B cell (primary cell): ENCODE measurements at regions not wholly inside any gene's neighbourhood (a gene's known extent, or its start where the extent isn't known, plus 50 kb on each side); places are given as distances from the start of the nearest gene placed in this dataset.

Experiments
- CTCF ChIP-seq: fragments of 200-600 bp; IDR thresholded peaks from one replicate; pipeline ENCODE4 v1.8.0; 2022; ENCODE audit warnings: antibody characterized with exemption, mild to moderate bottlenecking
- EZH2 ChIP-seq: IDR thresholded peaks from 2 replicates; pipeline ENCODE4 v1.6.1; 2012; ENCODE audit warnings: borderline replicate concordance, low read depth, mild to moderate bottlenecking, moderate library complexity, low read length; ENCODE audit not compliant: insufficient read depth, poor library complexity, severe bottlenecking

- TF ChIP-seq CTCF (no peak), EZH2 (no peak)
Observed at GRCh38 chr4:27350161-27350560, 489.5 kb downstream of the STIM2 start.
